GM23248 (cell line): ENCODE measurements at regions not wholly inside any gene's neighbourhood (a gene's known extent, or its start where the extent isn't known, plus 50 kb on each side); places are given as distances from the start of the nearest gene placed in this dataset.

Experiments
- EZH2 ChIP-seq: fragments of 200-600 bp; sonication (generic); IDR thresholded peaks from 2 replicates; pipeline ENCODE4 v1.6.1; 2018; ENCODE audit warnings: antibody characterized with exemption, mild to moderate bottlenecking; ENCODE audit not compliant: insufficient read depth, poor library complexity, severe bottlenecking
- EZH2phosphoT487 ChIP-seq: fragments of 200-600 bp; sonication (generic); IDR thresholded peaks from 2 replicates; pipeline ENCODE4 v1.6.1; 2018; ENCODE audit warnings: antibody characterized with exemption, moderate library complexity, mild to moderate bottlenecking, low read depth; ENCODE audit not compliant: insufficient read depth

- TF ChIP-seq EZH2 (no peak), EZH2phosphoT487 (no peak)
Measured at GRCh38 chr5:142399891-142400290, 75.1 kb upstream of the SPRY4 start.
